H1 (cell line): ENCODE measurements at regions not wholly inside any gene's neighbourhood (a gene's known extent, or its start where the extent isn't known, plus 50 kb on each side); places are given as distances from the start of the nearest gene placed in this dataset.

ENCODE experiments used
- CTCF ChIA-PET: fragments of 300-600 bp; sonication (Branson Sonifier 250); formaldehyde crosslinking; loops from one replicate; lab custom pipeline; 2021; ENCODE audit not compliant: partially characterized antibody; lab: Charles Lee
- POLR2A ChIA-PET: fragments of 300-600 bp; sonication (Branson Sonifier 250); formaldehyde crosslinking; loops from one replicate; lab custom pipeline; 2021; ENCODE audit warnings: inconsistent platforms; ENCODE audit not compliant: partially characterized antibody; lab: Charles Lee
- DNase-seq, 2 experiments: peaks; one replicate each; pipeline versions ENCODE4 v3.0.0 to v3.0.0-alpha.2; 2010 to 2022; ENCODE audit warnings: low spot score in 2 of 2, low read depth in 1 of 2, mixed read lengths in 1 of 2
- FAIRE-seq: peaks from 2 replicates; lab custom pipeline; 2011; peaks lifted over from hg19 to GRCh38; lab: Jason Lieb, UNC
- H2AFZ ChIP-seq: 2 replicates; pipeline ENCODE4 v1.8.1; 2012; ENCODE audit warnings: low read length, inconsistent platforms
- H2AK5ac ChIP-seq: 2 replicates; pipeline ENCODE4 v1.6.1; 2013; ENCODE audit warnings: low read depth, low read length
- H2BK120ac ChIP-seq: replicated peaks from 2 replicates; pipeline ENCODE3; 2013; ENCODE audit warnings: low read depth, low read length, inconsistent platforms
- H2BK12ac ChIP-seq: 2 replicates; pipeline ENCODE4 v1.6.1; 2013; ENCODE audit warnings: low read depth, low read length
- H2BK15ac ChIP-seq: 2 replicates; pipeline ENCODE4 v1.6.1; 2013; ENCODE audit warnings: low read length
- H2BK20ac ChIP-seq: 2 replicates; pipeline ENCODE4 v1.6.1; 2013; ENCODE audit warnings: low read length
- H2BK5ac ChIP-seq: 2 replicates; pipeline ENCODE4 v1.6.1; 2013; ENCODE audit warnings: low read depth, low read length
- H3K14ac ChIP-seq: 2 replicates; pipeline ENCODE4 v1.6.1; 2013; ENCODE audit warnings: inconsistent platforms; ENCODE audit not compliant: insufficient read length
- H3K18ac ChIP-seq: 2 replicates; pipeline ENCODE4 v1.6.1; 2013; ENCODE audit warnings: low read length; ENCODE audit errors: extremely low read depth
- H3K23ac ChIP-seq: 2 replicates; pipeline ENCODE4 v1.6.1; 2013; ENCODE audit warnings: inconsistent platforms; ENCODE audit not compliant: insufficient read length
- H3K23me2 ChIP-seq: 2 replicates; pipeline ENCODE4 v1.6.1; 2013; ENCODE audit warnings: low read depth, low read length
- H3K27ac ChIP-seq: 2 replicates; pipeline ENCODE4 v1.6.1; 2011; ENCODE audit warnings: low read depth, low read length, inconsistent platforms
- H3K27me3 ChIP-seq, 4 experiments: replicated peaks in 1 of 4; 1 replicate in 1 of 4; 2 replicates in 3 of 4; pipeline versions ENCODE4 v1.6.1 to v1.8.1; 2011 to 2013; ENCODE audit warnings: low read length in 3 of 4, mild to moderate bottlenecking in 3 of 4, inconsistent platforms in 2 of 4, mixed read lengths in 2 of 4, moderate library complexity in 1 of 4; ENCODE audit not compliant: control insufficient read depth in 3 of 4, insufficient read depth in 3 of 4; ENCODE audit errors: extremely low read depth in 1 of 4
- H3K36me3 ChIP-seq, 4 experiments: 2 replicates each; pipeline versions ENCODE4 v1.6.1 to v1.8.1; 2011 to 2013; ENCODE audit warnings: mild to moderate bottlenecking in 4 of 4, low read length in 3 of 4, moderate library complexity in 2 of 4, control low read depth in 1 of 4, inconsistent platforms in 1 of 4; ENCODE audit not compliant: insufficient read depth in 4 of 4, control insufficient read depth in 2 of 4
- H3K4ac ChIP-seq: replicated peaks from 2 replicates; pipeline ENCODE3; 2013; ENCODE audit warnings: low read length, low read depth, mixed read lengths, inconsistent platforms; ENCODE audit not compliant: insufficient read length
- H3K4me1 ChIP-seq, 4 experiments: replicated peaks in 1 of 4; 1 replicate in 1 of 4; 2 replicates in 3 of 4; pipeline versions ENCODE4 v1.6.1 to v1.8.1; 2011 to 2013; ENCODE audit warnings: low read length in 3 of 4, inconsistent platforms in 2 of 4, mixed read lengths in 1 of 4; ENCODE audit not compliant: insufficient read depth in 4 of 4, control insufficient read depth in 3 of 4
- H3K4me2 ChIP-seq, 2 experiments: 2 replicates each; pipeline versions ENCODE4 v1.6.1 to v1.8.1; 2011 to 2013; ENCODE audit warnings: low read depth in 2 of 2, low read length in 2 of 2, control low read depth in 1 of 2, inconsistent platforms in 1 of 2, mild to moderate bottlenecking in 1 of 2; ENCODE audit not compliant: insufficient read depth in 1 of 2
- H3K4me3 ChIP-seq, 4 experiments: fragments of 200-600, 300-600 bp in 1 of 4; sonication (generic), shearing (Covaris generic), sonication (Bioruptor Twin) in 1 of 4; 2 replicates each; pipeline versions ENCODE4 v1.5.1 to v1.8.1; 2011 to 2016; ENCODE audit warnings: low read length in 4 of 4, low read depth in 3 of 4, control low read depth in 2 of 4, inconsistent platforms in 2 of 4, mild to moderate bottlenecking in 2 of 4, mixed read lengths in 1 of 4, moderate library complexity in 1 of 4; ENCODE audit not compliant: insufficient read depth in 2 of 4; ENCODE audit errors: extremely low read depth in 1 of 4
- H3K56ac ChIP-seq: replicated peaks from 2 replicates; pipeline ENCODE3; 2013; ENCODE audit warnings: low read depth, mild to moderate bottlenecking, mixed read lengths, low read length, inconsistent platforms; ENCODE audit not compliant: insufficient read length
- H3K79me1 ChIP-seq: 2 replicates; pipeline ENCODE4 v1.6.1; 2013; ENCODE audit warnings: low read depth, low read length, control low read depth
- H3K79me2 ChIP-seq, 2 experiments: 2 replicates each; pipeline versions ENCODE4 v1.6.1 to v1.8.1; 2012 to 2013; ENCODE audit warnings: low read length in 2 of 2, mild to moderate bottlenecking in 2 of 2, inconsistent platforms in 1 of 2; ENCODE audit not compliant: insufficient read depth in 2 of 2, control insufficient read depth in 1 of 2
- H3K9ac ChIP-seq, 4 experiments: replicated peaks in 1 of 4; 1 replicate in 1 of 4; 2 replicates in 3 of 4; pipeline versions ENCODE4 v1.6.1 to v1.8.1; 2011 to 2013; ENCODE audit warnings: low read depth in 3 of 4, low read length in 3 of 4, control low read depth in 2 of 4, mild to moderate bottlenecking in 2 of 4, moderate library complexity in 2 of 4, inconsistent platforms in 1 of 4; ENCODE audit errors: extremely low read depth in 1 of 4
- H3K9me3 ChIP-seq, 2 experiments: 2 replicates each; pipeline versions ENCODE4 v1.6.1 to v1.8.1; 2012 to 2013; ENCODE audit warnings: mild to moderate bottlenecking in 2 of 2, moderate library complexity in 2 of 2, control low read depth in 1 of 2, inconsistent platforms in 1 of 2, low read depth in 1 of 2, low read length in 1 of 2, mixed read lengths in 1 of 2; ENCODE audit not compliant: insufficient read depth in 2 of 2
- H4K20me1 ChIP-seq, 2 experiments: replicated peaks in 1 of 2; 2 replicates each; pipeline versions ENCODE3 to v1.8.1; 2011 to 2013; ENCODE audit warnings: inconsistent platforms in 2 of 2, low read length in 2 of 2, mild to moderate bottlenecking in 1 of 2; ENCODE audit not compliant: insufficient read depth in 2 of 2, control insufficient read depth in 1 of 2
- H4K5ac ChIP-seq: 2 replicates; pipeline ENCODE4 v1.6.1; 2013; ENCODE audit warnings: low read length, low read depth, mixed read lengths, inconsistent platforms; ENCODE audit not compliant: insufficient read length
- H4K8ac ChIP-seq: 2 replicates; pipeline ENCODE4 v1.8.0; 2013; ENCODE audit warnings: mild to moderate bottlenecking, moderate library complexity, low read length, inconsistent platforms; ENCODE audit not compliant: insufficient read depth; ENCODE audit errors: extremely low read depth
- H4K91ac ChIP-seq: replicated peaks from 2 replicates; pipeline ENCODE3; 2013; ENCODE audit warnings: low read length, mixed read lengths, inconsistent platforms; ENCODE audit not compliant: insufficient read length
- BACH1 ChIP-seq: IDR thresholded peaks from 2 replicates; pipeline ENCODE4 v1.6.1; 2012; ENCODE audit warnings: low read length, improper control_type of control experiment
- EGR1 ChIP-seq: IDR thresholded peaks from 2 replicates; pipeline ENCODE4 v1.6.1; 2011; ENCODE audit warnings: low read depth, low read length, borderline replicate concordance
- EZH2 ChIP-seq: fragments of 200-600 bp; sonication (generic); IDR thresholded peaks from 2 replicates; pipeline ENCODE4 v1.7.1; 2012; ENCODE audit warnings: low read depth, mild to moderate bottlenecking, moderate library complexity, low read length, inconsistent platforms; ENCODE audit not compliant: severe bottlenecking
- GTF2F1 ChIP-seq: IDR thresholded peaks from 2 replicates; pipeline ENCODE4 v1.6.1; 2012; ENCODE audit warnings: low read depth, low read length, improper control_type of control experiment, borderline replicate concordance
- SAP30 ChIP-seq: fragments of 300-600 bp; sonication (generic); IDR thresholded peaks from 2 replicates; pipeline ENCODE4 v1.7.1; 2012; ENCODE audit warnings: low read length, moderate library complexity, mild to moderate bottlenecking, inconsistent platforms; ENCODE audit not compliant: insufficient read depth, insufficient replicate concordance
- TAF1 ChIP-seq: IDR thresholded peaks from 2 replicates; pipeline ENCODE4 v1.6.1; 2011; ENCODE audit warnings: mild to moderate bottlenecking, low read depth, low read length
- WGBS, 2 experiments: shearing (Covaris generic) in 1 of 2; methylation state at CpG; one replicate each; pipeline versions ENCODE4 v1.1.6 to v1.1.7; 2013 to 2015; ENCODE audit warnings: low lambda C conversion rate in 2 of 2, mixed read lengths in 2 of 2, inconsistent platforms in 1 of 2, low coverage in 1 of 2, missing lambda C conversion rate in 1 of 2; ENCODE audit not compliant: insufficient replicate concordance in 2 of 2, insufficient coverage in 1 of 2, insufficient read length in 1 of 2; ENCODE audit errors: extremely low coverage in 1 of 2, missing lambda C conversion rate in 1 of 2; 5-methylcytosine and 5-hydroxymethylcytosine counted together
- TF ChIP-seq, protein P1 (sequence below): IDR thresholded peaks from 2 replicates; pipeline ENCODE4 v1.6.1; 2012; ENCODE audit warnings: inconsistent platforms
- TF ChIP-seq, protein P2 (sequence below): IDR thresholded peaks from 2 replicates; pipeline ENCODE4 v1.6.1; 2012; ENCODE audit warnings: inconsistent platforms

DNA sequence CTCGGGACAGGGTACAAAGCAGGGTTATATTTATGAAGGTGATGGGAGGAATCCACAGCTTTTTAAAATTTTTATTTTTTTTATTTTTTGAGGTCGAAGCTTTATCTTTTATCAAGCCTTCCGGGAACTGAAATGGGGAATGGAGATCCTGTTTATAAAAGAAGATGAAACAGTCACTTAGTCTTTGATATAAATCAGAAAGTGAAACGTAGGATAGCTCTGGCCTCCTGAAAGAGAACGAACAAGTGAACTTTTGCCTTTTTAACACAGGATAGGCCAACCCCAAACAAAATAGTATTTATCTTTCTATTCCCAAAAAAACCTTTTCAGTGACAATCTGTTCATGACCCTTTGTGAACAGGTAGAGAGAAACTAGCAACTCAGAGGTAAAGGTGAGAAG, 634.0 kb upstream of the LMCD1 start:
- Histone ChIP-seq H2AK5ac (no peak overlapping the region), H3K23ac (no peak overlapping the region), H3K18ac (no peak overlapping the region), H3K14ac (no peak overlapping the region), H2BK15ac (no peak overlapping the region), H4K91ac (no peak overlapping the region), H3K56ac (no peak overlapping the region), H3K4me3 (no peak overlapping the region), H3K27me3 (no peaks in the 10 kb centered on the region), H2BK120ac (no peak overlapping the region), H4K8ac (no peak overlapping the region), H2BK12ac (no peak overlapping the region), H3K36me3 (no peaks in the 10 kb centered on the region), H3K23me2 (no peaks in the 10 kb centered on the region), H2AFZ (no peak overlapping the region), H3K79me2 (no peaks in the 10 kb centered on the region), H3K4me1 (no peaks in the 10 kb centered on the region), H3K4me2 (no peak overlapping the region), H4K20me1 (no peaks in the 10 kb centered on the region), H3K4ac (no peak overlapping the region), H4K5ac (no peak overlapping the region), H3K79me1 (no peaks in the 10 kb centered on the region), H2BK20ac (no peak overlapping the region), H3K27ac (no peak overlapping the region), H2BK5ac (no peak overlapping the region), H3K9me3 (no peaks in the 10 kb centered on the region), H3K9ac (no peak overlapping the region)
- TF ChIP-seq GTF2F1 (no peak), TAF1 (no peak), SAP30 (no peak), EGR1 (no peak), BACH1 (no peak), EZH2 (no peak)
- TF ChIP-seq, protein P1, sequence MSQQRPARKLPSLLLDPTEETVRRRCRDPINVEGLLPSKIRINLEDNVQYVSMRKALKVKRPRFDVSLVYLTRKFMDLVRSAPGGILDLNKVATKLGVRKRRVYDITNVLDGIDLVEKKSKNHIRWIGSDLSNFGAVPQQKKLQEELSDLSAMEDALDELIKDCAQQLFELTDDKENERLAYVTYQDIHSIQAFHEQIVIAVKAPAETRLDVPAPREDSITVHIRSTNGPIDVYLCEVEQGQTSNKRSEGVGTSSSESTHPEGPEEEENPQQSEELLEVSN = no peak
- TF ChIP-seq, protein P2, sequence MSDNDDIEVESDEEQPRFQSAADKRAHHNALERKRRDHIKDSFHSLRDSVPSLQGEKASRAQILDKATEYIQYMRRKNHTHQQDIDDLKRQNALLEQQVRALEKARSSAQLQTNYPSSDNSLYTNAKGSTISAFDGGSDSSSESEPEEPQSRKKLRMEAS = no peak
- FAIRE-seq = no peak
- no peak for DNase-seq
- WGBS, 2 experiments = 84% methylated on average over 5 of the region's 5 CpGs; no CpG with 5 or more reads in 1 of the 2 experiments
- POLR2A ChIA-PET = no interaction called here
- CTCF ChIA-PET = no interaction called here
